ENCODE measurements at regions not wholly inside any gene's neighbourhood (a gene's known extent, or its start where the extent isn't known, plus 50 kb on each side); places are given as distances from the start of the nearest gene placed in this dataset.

DNA sequence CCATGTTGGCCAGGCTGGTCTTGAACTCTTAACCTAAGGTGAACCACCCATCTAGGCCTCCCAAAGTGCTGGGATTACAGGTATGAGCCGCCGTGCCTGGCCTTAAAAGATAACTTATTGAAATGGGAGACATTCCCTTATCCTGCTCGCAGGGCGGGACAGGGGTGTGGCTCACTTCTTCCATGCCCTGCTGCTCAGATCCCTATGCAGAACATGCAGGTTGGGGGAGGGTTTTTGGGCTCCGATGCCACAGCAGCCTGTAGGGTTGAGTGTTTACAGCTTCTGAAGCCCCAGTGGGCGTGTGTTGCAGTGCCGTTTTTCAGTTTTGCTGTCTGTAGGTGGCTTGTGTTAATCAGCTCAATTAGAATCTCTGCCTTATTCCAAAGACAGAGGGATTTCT is 108.0 kb upstream of the BRINP1 start:
- no peak for DNase-seq
- Mint-ChIP-seq H3K27ac (no peak overlapping the region), H3K9me3 (no peaks in the 10 kb centered on the region), H3K4me1 (no peaks in the 10 kb centered on the region), H3K4me3 (no peak overlapping the region), H3K27me3 (ENCODE audit: low read depth, poor library complexity) (peaks cover 5% of the 10 kb centered on the region), H3K36me3 (ENCODE audit: low read depth) (no peaks in the 10 kb centered on the region)
- TF ChIP-seq, protein P1, sequence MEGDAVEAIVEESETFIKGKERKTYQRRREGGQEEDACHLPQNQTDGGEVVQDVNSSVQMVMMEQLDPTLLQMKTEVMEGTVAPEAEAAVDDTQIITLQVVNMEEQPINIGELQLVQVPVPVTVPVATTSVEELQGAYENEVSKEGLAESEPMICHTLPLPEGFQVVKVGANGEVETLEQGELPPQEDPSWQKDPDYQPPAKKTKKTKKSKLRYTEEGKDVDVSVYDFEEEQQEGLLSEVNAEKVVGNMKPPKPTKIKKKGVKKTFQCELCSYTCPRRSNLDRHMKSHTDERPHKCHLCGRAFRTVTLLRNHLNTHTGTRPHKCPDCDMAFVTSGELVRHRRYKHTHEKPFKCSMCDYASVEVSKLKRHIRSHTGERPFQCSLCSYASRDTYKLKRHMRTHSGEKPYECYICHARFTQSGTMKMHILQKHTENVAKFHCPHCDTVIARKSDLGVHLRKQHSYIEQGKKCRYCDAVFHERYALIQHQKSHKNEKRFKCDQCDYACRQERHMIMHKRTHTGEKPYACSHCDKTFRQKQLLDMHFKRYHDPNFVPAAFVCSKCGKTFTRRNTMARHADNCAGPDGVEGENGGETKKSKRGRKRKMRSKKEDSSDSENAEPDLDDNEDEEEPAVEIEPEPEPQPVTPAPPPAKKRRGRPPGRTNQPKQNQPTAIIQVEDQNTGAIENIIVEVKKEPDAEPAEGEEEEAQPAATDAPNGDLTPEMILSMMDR (IDR thresholded peaks at IDR 0.05): no peak

DNA sequence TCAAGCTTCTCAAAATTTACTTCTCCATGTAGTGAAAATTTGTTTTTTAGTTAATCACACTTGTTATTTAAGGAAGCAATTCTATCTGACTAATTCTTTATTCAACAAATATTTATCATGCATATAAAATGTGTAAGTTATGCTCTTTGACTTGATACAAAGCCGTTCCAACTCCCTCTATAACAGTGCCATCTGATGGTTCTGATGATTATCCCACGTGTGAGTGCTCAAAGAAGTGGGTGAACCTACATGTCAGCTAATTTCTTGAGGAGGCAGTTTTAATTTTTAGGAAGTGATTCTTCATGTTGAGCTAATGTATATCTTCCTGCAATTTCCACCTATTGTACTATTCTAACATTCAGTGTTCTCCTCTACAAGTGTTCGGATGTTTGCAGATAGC is 88.8 kb upstream of the BRINP1 start:
- TF ChIP-seq, protein P1 (IDR thresholded peaks at IDR 0.05): no peak
- no peak overlapping the region for H3K27ac Mint-ChIP-seq

DNA sequence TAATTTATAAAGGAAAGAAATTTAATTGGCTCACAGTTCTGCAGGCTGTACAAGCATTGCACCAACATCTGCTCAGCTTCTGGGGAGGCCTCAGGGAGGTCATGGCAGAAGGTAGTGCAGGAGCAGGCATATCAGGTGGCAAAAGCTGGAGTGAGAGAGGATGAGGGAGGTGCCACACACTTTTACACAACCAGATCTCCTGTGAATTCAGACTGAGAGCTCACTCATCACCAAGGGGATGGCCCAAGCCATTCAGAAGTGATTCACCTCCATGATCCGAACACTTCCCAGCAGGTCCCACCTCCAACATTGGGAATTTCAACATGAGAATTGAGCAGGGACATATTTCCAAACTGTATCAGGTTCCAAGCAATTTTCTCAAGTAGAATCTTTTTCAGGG is 84.7 kb upstream of the BRINP1 start:
- H3K27ac Mint-ChIP-seq: no peak overlapping the region
- H3K36me3 Mint-ChIP-seq (ENCODE audit: low read depth): no peaks in the 10 kb centered on the region
- no peak for DNase-seq
- H3K4me1 Mint-ChIP-seq: no peaks in the 10 kb centered on the region
- no peak overlapping the region for H3K4me3 Mint-ChIP-seq
- TF ChIP-seq, protein P1 (IDR thresholded peaks at IDR 0.05): no peak
- H3K27me3 Mint-ChIP-seq (ENCODE audit: low read depth, poor library complexity): peaks cover 7% of the 10 kb centered on the region
- peaks cover 4% of the 10 kb centered on the region for H3K9me3 Mint-ChIP-seq

More for the DNA sequence above, 88.8 kb upstream of the BRINP1 start:
- H3K9me3 Mint-ChIP-seq: no peaks in the 10 kb centered on the region
- DNase-seq: no peak
- no peak overlapping the region for H3K4me3 Mint-ChIP-seq
- H3K36me3 Mint-ChIP-seq (ENCODE audit: low read depth): no peaks in the 10 kb centered on the region
- H3K27me3 Mint-ChIP-seq (ENCODE audit: low read depth, poor library complexity): peaks cover 10% of the 10 kb centered on the region
- H3K4me1 Mint-ChIP-seq: no peaks in the 10 kb centered on the region

DNA sequence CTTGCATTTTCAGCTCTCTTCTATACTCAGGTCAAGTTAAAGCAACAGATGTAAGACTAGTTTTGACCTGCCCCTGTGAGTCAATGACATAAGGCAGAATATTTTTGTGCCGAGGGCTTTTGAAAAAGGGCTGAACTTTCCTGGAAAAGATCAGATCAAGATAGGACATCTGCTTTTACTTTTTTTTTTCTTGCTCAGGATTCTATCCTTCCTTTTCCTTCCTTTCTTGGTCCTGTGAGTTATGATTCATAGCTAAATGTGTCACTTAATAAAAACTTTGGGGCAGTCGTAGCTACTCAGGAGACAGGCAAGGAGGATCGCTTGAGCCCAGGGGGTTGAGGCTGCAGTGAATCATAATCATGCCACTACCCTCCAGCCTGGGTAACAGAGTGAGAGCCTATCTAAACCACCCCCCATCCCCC is 84.3 kb upstream of the BRINP1 start:
- TF ChIP-seq, protein P1 (IDR thresholded peaks at IDR 0.05): no peak
- H3K27ac Mint-ChIP-seq: no peak overlapping the region
- no peak for DNase-seq
- H3K9me3 Mint-ChIP-seq: peaks cover 4% of the 10 kb centered on the region
- no peaks in the 10 kb centered on the region for H3K36me3 Mint-ChIP-seq (ENCODE audit: low read depth)
- H3K4me1 Mint-ChIP-seq: no peaks in the 10 kb centered on the region
- H3K27me3 Mint-ChIP-seq (ENCODE audit: low read depth, poor library complexity): peaks cover 7% of the 10 kb centered on the region
- no peak overlapping the region for H3K4me3 Mint-ChIP-seq

DNA sequence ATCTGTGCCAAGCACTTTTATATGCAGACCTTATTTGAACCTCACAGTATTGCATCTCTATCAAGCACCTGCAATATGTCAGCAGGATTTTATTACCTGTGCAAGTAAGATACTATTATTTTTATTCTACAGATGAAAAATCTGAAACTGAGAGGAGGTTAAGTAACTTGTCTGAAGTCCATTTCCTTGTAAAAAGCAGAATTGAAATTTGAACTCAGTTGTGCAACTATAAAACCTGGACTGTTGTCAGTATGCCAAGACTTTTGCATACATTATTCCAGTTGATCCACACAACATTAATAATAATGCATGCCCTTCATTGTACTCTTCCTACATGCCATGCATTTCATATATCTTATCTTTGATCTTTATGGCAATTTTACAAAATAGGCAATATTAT is 82.2 kb upstream of the BRINP1 start:
- TF ChIP-seq, protein P1 (IDR thresholded peaks at IDR 0.05): no peak
- Mint-ChIP-seq H3K27ac (no peak overlapping the region), H3K9me3 (peaks cover 4% of the 10 kb centered on the region), H3K27me3 (ENCODE audit: low read depth, poor library complexity) (peaks cover 4% of the 10 kb centered on the region), H3K4me3 (no peak overlapping the region), H3K36me3 (ENCODE audit: low read depth) (no peaks in the 10 kb centered on the region), H3K4me1 (no peaks in the 10 kb centered on the region)
- no peak for DNase-seq

DNA sequence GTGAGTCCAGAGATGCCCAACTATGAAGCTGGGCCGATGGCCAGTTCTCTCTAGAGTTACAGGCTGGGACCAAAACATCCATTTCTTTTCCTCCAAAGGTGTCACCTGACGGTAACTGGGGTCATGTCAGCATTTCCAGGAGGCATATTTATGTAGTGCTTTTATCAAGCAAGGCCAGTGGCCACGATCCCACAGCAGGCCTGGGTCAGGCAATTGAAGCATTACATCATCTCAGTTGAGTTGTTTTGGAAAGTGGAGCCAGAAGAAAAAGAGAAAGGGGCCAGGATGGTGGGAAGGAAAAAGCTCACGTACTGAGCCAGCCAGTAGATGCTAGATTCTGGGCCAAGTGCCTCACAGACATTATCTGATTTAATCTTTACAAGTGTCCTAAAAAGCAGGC is 73.9 kb upstream of the BRINP1 start:
- H3K36me3 Mint-ChIP-seq (ENCODE audit: low read depth): no peaks in the 10 kb centered on the region
- no peak overlapping the region for H3K27ac Mint-ChIP-seq

More for the DNA sequence above, 73.9 kb upstream of the BRINP1 start:
- no peak for DNase-seq
- Mint-ChIP-seq H3K27me3 (ENCODE audit: low read depth, poor library complexity) (no peaks in the 10 kb centered on the region), H3K9me3 (no peaks in the 10 kb centered on the region), H3K4me1 (no peaks in the 10 kb centered on the region), H3K4me3 (no peak overlapping the region)
- TF ChIP-seq, protein P1 (IDR thresholded peaks at IDR 0.05): no peak

Data from nephron progenitor cell (in vitro differentiated cells).